GM21723 (cell line): ENCODE measurements at regions not wholly inside any gene's neighbourhood (a gene's known extent, or its start where the extent isn't known, plus 50 kb on each side); places are given as distances from the start of the nearest gene placed in this dataset.

ENCODE experiments used
- ATAC-seq: cut with Tn5 transposase; IDR thresholded peaks from one replicate; pipeline ENCODE4 v1.9.1; 2021; ENCODE audit warnings: mild to moderate bottlenecking, moderate library complexity; ENCODE audit not compliant: unreplicated experiment

GRCh38 chr4:15364183-15364582 is 63.6 kb upstream of the C1QTNF7 start:
- no peak for ATAC-seq

GRCh38 chr4:15365641-15366040 is 62.2 kb upstream of the C1QTNF7 start:
- no peak for ATAC-seq

GRCh38 chr4:15366721-15367120 is 61.1 kb upstream of the C1QTNF7 start:
- ATAC-seq, result no peak

- no peak for ATAC-seq
These were observed 59.0 kb upstream of the C1QTNF7 start for GRCh38 chr4:15368856-15369255.

- no peak for ATAC-seq
These were observed 57.5 kb upstream of the C1QTNF7 start for GRCh38 chr4:15370296-15370695.

GRCh38 chr4:15373363-15373762 is 54.5 kb upstream of the C1QTNF7 start:
- ATAC-seq, result no peak

GRCh38 chr4:15374656-15375055 is 53.2 kb upstream of the C1QTNF7 start:
- no peak for ATAC-seq

GRCh38 chr4:15375667-15376066 is 52.2 kb upstream of the C1QTNF7 start:
- ATAC-seq, result no peak

GRCh38 chr4:15376145-15376544 is 51.7 kb upstream of the C1QTNF7 start:
- ATAC-seq, result no peak

- ATAC-seq, result no peak
These were observed 51.2 kb upstream of the C1QTNF7 start for GRCh38 chr4:15376594-15376993.
